Upper lobe of left lung (tissue), 6 donors: ENCODE measurements at regions not wholly inside any gene's neighbourhood (a gene's known extent, or its start where the extent isn't known, plus 50 kb on each side); places are given as distances from the start of the nearest gene placed in this dataset.

ENCODE experiments used
- ATAC-seq, 2 donors: fragments of 200-7000 bp; cut with Tn5 transposase; one replicate each; pipeline ENCODE4 v1.9.1; 2022; ENCODE audit warnings: mild to moderate bottlenecking in 2 of 2, moderate library complexity in 2 of 2; ENCODE audit not compliant: low FRiP score in 2 of 2
- DNase-seq, 2 donors: peaks; one replicate each; pipeline ENCODE4 v3.0.0-alpha.2; 2019 to 2020
- H3K27ac ChIP-seq, 4 donors: fragments of 200-600 bp; sonication (generic); one replicate each; pipeline ENCODE4 v1.5.1; 2016 to 2019
- H3K27me3 ChIP-seq, 4 donors: fragments of 200-600 bp; sonication (generic); one replicate each; pipeline ENCODE4 v1.5.1; 2017 to 2019
- H3K36me3 ChIP-seq, 4 donors: fragments of 200-600 bp; sonication (generic); one replicate each; pipeline ENCODE4 v1.5.1; 2016 to 2019
- H3K4me1 ChIP-seq, 4 donors: fragments of 200-600 bp; sonication (generic); one replicate each; pipeline ENCODE4 v1.5.1; 2018 to 2019
- H3K4me3 ChIP-seq, 4 donors: fragments of 200-600 bp; sonication (generic); one replicate each; pipeline ENCODE4 v1.5.1; 2017 to 2019; ENCODE audit warnings: mild to moderate bottlenecking in 2 of 4, moderate library complexity in 1 of 4
- H3K9me3 ChIP-seq, 4 donors: fragments of 200-600 bp; sonication (generic); one replicate each; pipeline ENCODE4 v1.5.1; 2018 to 2019
- EP300 ChIP-seq, 4 donors: sonication (generic); formaldehyde crosslinking; IDR thresholded peaks; one replicate each; pipeline ENCODE4 v1.5.1; 2017; ENCODE audit warnings: antibody characterized with exemption in 4 of 4, control low read depth in 2 of 4
- POLR2A ChIP-seq, 4 donors: fragments of 450-650 bp; IDR thresholded peaks; one replicate each; pipeline ENCODE4 v1.5.1; 2016 to 2017; ENCODE audit warnings: antibody characterized with exemption in 4 of 4, mild to moderate bottlenecking in 2 of 4
- POLR2AphosphoS5 ChIP-seq, 2 donors: sonication (generic); formaldehyde crosslinking; IDR thresholded peaks; one replicate each; pipeline ENCODE4 v1.5.1; 2017; ENCODE audit warnings: antibody characterized with exemption in 2 of 2
- WGBS, 2 donors: methylation state at CpG; one replicate each; pipeline ENCODE4 v1.1.5; 2017 to 2018; 5-methylcytosine and 5-hydroxymethylcytosine counted together
- TF ChIP-seq, protein P1 (sequence below), 6 experiments: fragments of 450-650 bp in 4 of 6; fragments of 200-600 bp in 2 of 6; sonication (generic) in 2 of 6; IDR thresholded peaks; one replicate each; pipeline ENCODE4 v1.5.1; 2016 to 2019; ENCODE audit warnings: antibody characterized with exemption in 6 of 6
- donor health status: DM: no; HTN: no; CAD: no; lungs with moderate emphysema.
- donor health status: DM: no; HTN: yes; CAD: no; lungs with severe emphysema.

DNA sequence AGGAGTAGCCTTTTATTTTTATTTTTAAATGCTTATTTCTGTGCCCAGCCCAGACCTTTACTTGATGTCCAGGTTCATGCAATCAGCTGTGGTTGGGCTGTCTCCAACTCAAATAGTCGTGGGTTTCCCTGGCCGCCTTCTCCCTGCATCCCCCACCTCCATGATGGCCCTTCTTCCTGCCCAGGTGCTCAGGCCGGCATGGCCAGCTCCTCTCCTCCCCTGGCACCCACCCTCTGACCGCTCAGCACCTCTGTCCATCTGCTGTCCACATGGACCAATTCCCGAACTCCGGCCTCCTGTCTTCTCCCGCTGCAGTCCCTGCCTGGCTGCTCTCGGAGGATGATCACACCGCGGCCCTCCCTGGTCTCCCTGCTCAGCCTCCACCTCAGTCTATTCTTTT is 81.2 kb upstream of the SULF2 start:
- ATAC-seq (no peak), DNase-seq (no peak)
- Histone ChIP-seq H3K36me3 (no peaks in the 10 kb centered on the region), H3K9me3 (peaks cover 0 to 10% (median 0%) of the 10 kb centered on the region in 4 donors), H3K27me3 (no peaks in the 10 kb centered on the region), H3K4me1 (no peaks in the 10 kb centered on the region), H3K4me3 (no peak overlapping the region), H3K27ac (no peak overlapping the region)
- WGBS, 2 donors = 86% methylated on average over 10 of the region's 10 CpGs
- no peak for TF ChIP-seq EP300 (IDR thresholded peaks at IDR 0.05)

DNA sequence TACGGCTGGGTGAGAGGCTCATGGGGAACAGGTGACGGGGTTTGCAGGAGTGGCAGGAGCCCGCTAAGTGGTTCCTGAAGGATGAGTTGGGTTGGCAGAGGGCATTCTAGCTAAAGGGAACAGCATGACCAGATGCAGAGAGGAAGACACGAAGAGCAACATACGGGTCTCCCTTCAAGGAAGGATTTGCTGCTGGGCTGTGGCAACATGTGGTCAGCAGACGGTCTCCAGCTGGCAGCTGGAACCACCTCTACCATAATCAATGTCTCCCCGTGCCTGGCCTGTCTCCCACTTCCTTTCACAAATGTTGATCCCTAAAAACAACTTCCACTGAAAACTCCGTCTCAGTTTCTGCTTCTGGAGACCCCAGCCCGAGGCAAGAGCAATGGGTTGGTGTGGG is 80.6 kb upstream of the SULF2 start:
- ATAC-seq (no peak), DNase-seq (no peak)
- no peak overlapping the region for H3K27ac ChIP-seq
- H3K4me3 ChIP-seq = no peak overlapping the region
- H3K4me1 ChIP-seq = no peaks in the 10 kb centered on the region
- 70 to 82% methylated on average over 8 to 9 of the region's 9 CpGs for WGBS, 2 donors
- H3K27me3 ChIP-seq = no peaks in the 10 kb centered on the region
- H3K9me3 ChIP-seq = peaks cover 0 to 10% (median 0%) of the 10 kb centered on the region in 4 donors
- H3K36me3 ChIP-seq = no peaks in the 10 kb centered on the region
- TF ChIP-seq, protein P1, sequence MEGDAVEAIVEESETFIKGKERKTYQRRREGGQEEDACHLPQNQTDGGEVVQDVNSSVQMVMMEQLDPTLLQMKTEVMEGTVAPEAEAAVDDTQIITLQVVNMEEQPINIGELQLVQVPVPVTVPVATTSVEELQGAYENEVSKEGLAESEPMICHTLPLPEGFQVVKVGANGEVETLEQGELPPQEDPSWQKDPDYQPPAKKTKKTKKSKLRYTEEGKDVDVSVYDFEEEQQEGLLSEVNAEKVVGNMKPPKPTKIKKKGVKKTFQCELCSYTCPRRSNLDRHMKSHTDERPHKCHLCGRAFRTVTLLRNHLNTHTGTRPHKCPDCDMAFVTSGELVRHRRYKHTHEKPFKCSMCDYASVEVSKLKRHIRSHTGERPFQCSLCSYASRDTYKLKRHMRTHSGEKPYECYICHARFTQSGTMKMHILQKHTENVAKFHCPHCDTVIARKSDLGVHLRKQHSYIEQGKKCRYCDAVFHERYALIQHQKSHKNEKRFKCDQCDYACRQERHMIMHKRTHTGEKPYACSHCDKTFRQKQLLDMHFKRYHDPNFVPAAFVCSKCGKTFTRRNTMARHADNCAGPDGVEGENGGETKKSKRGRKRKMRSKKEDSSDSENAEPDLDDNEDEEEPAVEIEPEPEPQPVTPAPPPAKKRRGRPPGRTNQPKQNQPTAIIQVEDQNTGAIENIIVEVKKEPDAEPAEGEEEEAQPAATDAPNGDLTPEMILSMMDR (IDR thresholded peaks at IDR 0.05) = no peak
- TF ChIP-seq EP300 (IDR thresholded peaks at IDR 0.05) (no peak), POLR2A (IDR thresholded peaks at IDR 0.05) (no peak), POLR2AphosphoS5 (IDR thresholded peaks at IDR 0.05) (no peak)

DNA sequence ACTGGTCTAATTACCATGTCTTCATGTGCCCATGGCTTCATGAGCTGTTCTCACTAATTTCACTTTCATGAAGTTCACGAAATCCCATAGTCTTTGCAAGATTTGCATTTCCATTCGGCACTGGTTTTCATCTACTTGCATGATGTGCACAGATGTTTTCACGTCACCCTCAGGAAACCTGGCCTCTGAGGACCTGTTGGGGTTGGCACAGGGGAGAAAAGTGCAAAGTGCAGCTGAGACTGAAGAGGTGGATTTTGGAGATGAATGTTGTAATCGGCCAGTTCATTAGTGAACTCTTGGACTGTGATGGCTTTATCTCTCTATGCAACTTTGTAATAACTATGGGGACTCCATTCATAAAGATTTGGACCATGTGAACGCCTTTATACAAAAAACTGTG is 80.2 kb upstream of the SULF2 start:
- H3K27me3 ChIP-seq = no peaks in the 10 kb centered on the region
- H3K9me3 ChIP-seq = peaks cover 0 to 10% (median 0%) of the 10 kb centered on the region in 4 donors
- 28 to 85% methylated on average over 5 of the region's 5 CpGs for WGBS, 2 donors
- H3K4me3 ChIP-seq = no peak overlapping the region
- TF ChIP-seq EP300 (IDR thresholded peaks at IDR 0.05) = no peak
- no peak for TF ChIP-seq POLR2AphosphoS5 (IDR thresholded peaks at IDR 0.05)
- TF ChIP-seq, protein P1 (IDR thresholded peaks at IDR 0.05) = no peak
- TF ChIP-seq POLR2A (IDR thresholded peaks at IDR 0.05) = no peak
- no peaks in the 10 kb centered on the region for H3K36me3 ChIP-seq
- DNase-seq (no peak), ATAC-seq (no peak)
- no peaks in the 10 kb centered on the region for H3K4me1 ChIP-seq
- H3K27ac ChIP-seq = no peak overlapping the region

DNA sequence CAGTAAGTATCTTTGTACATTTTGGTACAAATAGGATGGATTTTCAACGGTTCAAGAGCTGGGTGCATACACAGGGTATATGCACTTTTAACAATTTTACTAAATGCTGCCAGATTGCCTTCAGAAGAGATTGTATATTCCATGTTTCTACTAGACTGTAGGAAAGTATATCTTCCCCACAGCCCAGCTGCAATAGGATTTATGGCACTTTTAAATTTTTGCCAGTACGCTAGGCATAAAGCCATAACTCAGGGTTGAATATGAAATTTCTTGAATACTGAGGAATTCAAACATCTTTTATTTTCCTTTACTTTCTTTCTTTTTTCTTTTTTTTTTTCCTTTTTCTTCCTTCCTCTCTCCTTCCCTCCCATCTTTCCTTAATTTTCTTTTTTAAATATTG is 78.7 kb upstream of the SULF2 start:
- no peaks in the 10 kb centered on the region for H3K36me3 ChIP-seq
- no peak overlapping the region for H3K4me3 ChIP-seq
- peaks cover 0 to 10% (median 0%) of the 10 kb centered on the region in 4 donors for H3K9me3 ChIP-seq
- no peak for TF ChIP-seq POLR2A (IDR thresholded peaks at IDR 0.05)
- WGBS, 2 donors = 73 to 96% methylated on average over 2 of the region's 2 CpGs
- ATAC-seq (no peak), DNase-seq (no peak)
- no peaks in the 10 kb centered on the region for H3K4me1 ChIP-seq
- H3K27ac ChIP-seq = no peak overlapping the region
- H3K27me3 ChIP-seq = no peaks in the 10 kb centered on the region

DNA sequence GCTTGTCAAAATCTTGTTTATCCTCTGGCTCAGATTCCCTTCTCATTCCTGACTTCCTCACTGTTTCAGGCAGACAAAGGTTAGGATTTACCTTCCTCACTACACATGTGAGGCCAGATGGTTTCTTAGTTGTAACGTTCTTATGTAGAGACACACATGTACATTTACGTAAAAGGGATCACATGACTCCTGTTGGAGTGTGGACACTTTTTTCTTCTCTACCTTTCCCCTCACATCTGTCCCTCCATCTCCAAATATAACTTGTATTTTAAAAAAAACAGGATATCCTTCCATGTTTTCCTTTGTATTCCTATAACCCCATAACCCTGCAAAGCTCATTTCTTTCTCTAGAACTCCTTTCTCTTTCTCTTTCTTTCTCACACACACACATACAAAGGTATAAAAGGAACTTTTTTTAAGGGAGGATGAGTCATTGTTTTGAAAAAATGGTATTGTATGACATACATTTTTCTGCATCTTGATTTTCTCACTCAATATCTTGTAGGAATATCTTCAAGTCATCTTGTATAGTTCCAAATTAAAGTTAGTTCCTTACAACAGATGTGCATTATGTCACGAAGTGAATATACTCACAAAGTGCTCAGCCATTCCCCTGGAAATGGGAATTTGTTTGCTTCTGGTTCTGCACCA is 78.2 kb upstream of the SULF2 start:
- Histone ChIP-seq H3K27ac (no peak overlapping the region), H3K36me3 (no peaks in the 10 kb centered on the region), H3K27me3 (no peaks in the 10 kb centered on the region), H3K9me3 (peaks cover 0 to 10% (median 0%) of the 10 kb centered on the region in 4 donors), H3K4me3 (no peak overlapping the region), H3K4me1 (no peaks in the 10 kb centered on the region)
- no peak for TF ChIP-seq POLR2AphosphoS5 (IDR thresholded peaks at IDR 0.05)
- no peak for TF ChIP-seq POLR2A (IDR thresholded peaks at IDR 0.05)
- TF ChIP-seq EP300 (IDR thresholded peaks at IDR 0.05) = no peak
- TF ChIP-seq, protein P1 (IDR thresholded peaks at IDR 0.05) = no peak
- DNase-seq (no peak), ATAC-seq (no peak)
- WGBS, 2 donors = 65 to 72% methylated on average over 3 of the region's 3 CpGs

DNA sequence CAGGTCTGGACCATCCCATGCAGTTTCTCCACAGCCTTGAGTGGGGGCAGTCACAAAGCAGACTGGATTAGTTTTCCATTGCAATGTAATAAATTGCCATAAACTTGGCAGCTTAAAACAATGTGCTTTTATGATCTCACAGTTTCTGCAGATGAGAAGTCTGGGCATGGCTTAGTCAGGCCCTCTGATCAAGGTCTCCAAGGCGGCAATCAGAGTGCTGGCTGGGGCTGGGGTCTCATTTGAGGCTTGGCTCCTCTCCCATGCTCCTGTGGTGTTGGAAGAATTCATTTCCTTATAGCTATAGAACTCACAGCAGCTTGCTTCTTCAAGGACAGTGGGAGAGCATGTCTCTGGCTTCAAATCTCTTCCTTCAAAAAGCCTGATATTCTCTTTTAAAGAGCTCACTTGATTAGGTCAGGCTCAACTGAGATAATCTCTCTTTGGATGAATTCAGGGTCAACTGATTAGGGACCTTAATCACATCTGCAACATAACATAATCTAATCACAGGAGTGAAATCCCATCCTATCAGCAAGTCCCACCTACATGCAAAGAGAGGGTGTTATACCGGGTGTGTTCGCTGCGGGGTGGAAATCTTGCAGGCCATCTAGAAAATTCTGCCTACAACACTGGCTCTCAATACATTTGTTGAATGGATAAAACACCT is 77.4 kb upstream of the SULF2 start:
- no peak for TF ChIP-seq POLR2AphosphoS5 (IDR thresholded peaks at IDR 0.05)
- no peak for TF ChIP-seq POLR2A (IDR thresholded peaks at IDR 0.05)
- TF ChIP-seq EP300 (IDR thresholded peaks at IDR 0.05) = no peak
- TF ChIP-seq, protein P1 (IDR thresholded peaks at IDR 0.05) = no peak
- DNase-seq = no peak
- Histone ChIP-seq H3K9me3 (peaks cover 0 to 10% (median 0%) of the 10 kb centered on the region in 4 donors), H3K27ac (no peak overlapping the region), H3K4me3 (no peak overlapping the region), H3K4me1 (no peaks in the 10 kb centered on the region), H3K27me3 (no peaks in the 10 kb centered on the region), H3K36me3 (no peaks in the 10 kb centered on the region)
- WGBS, 2 donors = 74 to 79% methylated on average over 4 of the region's 4 CpGs
- no peak for ATAC-seq
